HG03175 (cell line): ENCODE measurements at regions not wholly inside any gene's neighbourhood (a gene's known extent, or its start where the extent isn't known, plus 50 kb on each side); places are given as distances from the start of the nearest gene placed in this dataset.

Experiments used
- ATAC-seq: cut with Tn5 transposase; IDR thresholded peaks from one replicate; pipeline ENCODE4 v1.9.1; 2021; ENCODE audit warnings: mild to moderate bottlenecking, moderate library complexity; ENCODE audit not compliant: unreplicated experiment

DNA sequence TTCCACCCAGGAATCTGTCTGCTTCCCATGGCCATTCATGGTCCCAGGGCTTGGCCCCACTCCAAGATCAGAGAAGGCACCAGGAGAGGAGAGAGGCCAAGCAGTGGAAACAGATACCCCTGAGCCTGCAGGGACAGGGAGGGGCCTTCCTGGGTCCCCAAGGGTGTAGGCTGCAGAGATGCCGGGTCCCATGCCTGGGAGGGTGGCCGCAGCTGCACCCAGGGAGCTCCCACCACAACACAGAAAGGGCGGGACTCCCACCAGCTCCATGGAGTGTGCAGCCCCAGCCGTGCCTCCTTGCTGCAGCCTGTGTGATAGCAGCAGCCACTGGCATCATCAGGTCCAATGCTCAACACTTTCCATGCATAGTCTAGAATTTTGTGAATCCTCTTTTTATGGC is 331.5 kb downstream of the UACA start:
- no peak for ATAC-seq

DNA sequence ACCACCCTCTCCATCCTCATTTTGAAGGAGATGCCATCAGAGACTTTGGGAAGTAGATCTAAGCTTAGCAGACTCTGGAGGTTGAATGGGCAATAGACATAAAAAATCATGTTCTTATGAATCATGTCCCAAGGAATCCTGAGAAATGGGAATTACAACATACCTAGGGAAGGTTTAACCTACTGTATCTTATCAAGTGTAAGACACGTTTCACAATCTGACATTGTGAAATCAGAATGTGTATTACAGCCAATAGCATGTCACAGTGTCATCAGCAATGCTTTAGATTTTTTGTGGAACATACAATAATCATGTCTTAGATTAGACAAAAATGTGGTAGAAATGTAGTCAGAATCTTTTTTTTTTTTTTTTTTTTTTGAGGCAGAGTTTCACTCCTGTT is 332.4 kb upstream of the TLE3 start:
- ATAC-seq = no peak

DNA sequence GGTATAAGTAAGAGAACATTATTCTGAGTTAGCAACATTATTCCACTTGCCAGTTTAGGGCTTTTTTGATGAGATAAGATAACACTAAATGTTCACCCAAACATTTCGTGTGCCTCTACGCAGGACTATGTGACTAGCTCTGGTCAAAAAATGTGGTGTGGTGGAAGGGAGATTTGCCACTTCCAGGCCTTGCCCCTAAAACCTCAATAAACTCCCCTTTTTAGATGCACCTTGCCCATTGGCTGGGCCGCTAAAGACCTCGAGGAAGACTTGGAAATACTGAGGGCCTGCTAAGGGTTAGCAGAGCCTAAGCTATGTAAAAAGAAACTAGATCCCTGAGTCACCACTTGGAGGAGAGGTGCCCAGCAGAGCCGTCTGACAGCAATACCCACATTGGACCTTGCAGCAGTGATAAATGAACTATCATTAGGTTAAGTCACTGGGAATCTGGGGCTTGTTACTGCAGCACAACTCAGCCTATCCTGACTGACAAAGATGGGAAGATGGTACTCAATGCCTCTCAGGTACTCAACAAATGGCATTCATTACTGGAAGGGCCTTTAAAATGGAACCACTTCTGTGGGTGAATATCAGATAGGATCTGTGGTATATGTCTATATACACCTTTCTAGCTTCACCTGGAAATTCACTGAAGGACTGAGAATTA is 331.5 kb upstream of the TLE3 start:
- no peak for ATAC-seq

DNA sequence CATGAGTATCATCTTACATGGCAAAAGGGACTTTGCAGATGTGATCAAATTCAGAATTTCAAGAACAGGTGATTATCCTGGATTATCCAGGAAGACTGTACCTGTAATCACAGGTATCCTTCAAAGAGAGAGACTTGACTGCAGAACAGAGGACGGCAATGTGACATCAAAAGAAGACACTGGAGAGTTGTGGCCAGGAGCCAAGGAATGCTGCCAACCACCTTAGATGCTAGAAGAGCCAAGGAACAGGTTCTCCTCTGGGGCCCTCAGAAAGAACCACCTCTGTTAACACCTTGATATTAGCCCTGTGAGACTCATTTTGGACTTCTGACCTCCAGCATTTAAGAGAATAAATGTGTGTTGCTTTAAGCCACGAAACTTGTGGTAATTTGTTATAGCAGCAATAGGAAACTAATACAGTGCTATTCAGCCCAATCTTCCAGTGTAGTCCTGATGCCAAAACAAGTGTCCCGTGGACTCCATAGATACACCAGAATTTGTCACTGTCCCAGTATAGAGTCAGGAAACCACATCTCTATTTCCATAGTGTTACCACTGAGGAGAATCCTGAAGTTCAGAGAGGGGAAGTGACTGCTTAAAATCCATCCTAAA is 330.6 kb upstream of the TLE3 start:
- no peak for ATAC-seq

DNA sequence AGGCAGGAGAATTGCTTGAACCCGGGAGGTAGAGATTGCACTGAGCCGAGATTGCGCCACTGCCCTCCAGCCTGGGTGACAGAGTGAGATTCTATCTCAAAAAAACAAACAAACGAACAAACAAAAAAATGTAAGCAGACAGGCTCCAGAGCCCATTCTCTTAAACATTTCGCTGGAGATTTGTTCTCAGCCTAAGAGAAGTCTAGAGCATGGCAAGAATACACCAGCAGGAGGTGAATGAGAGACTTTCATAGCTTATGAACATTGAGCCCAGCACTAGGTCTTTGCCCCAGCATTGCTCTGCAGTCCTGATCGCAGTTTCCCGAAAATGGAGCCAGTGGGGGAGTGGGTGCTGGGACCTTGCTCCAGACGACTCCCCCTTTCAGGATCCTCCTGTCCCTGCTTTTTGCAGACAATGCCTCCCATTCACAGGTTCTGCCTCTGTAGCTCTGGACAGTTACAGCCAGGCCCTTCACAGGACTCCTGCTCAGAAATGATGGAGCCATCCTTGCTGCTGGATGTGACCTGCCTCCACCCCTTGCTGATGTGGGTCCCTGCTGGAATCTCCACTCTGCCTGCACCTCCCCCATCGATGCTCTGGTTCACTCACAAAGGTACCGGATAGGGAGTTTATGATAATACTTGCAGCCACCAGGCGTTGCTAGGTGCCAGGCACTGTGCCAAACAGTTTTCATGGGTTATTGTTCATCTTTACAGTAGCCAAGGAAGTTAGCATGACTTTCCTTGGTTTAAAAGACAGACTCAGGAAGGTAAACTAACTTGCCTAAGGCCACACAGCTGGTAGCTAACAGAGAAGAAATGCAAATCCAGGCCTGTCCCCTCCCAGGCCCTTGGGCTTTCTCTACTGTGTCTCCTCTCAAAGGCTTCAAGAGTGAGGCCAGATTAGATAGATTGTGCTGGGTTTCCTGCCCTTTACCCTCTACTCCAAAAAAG is 329.7 kb upstream of the TLE3 start:
- ATAC-seq = no peak

DNA sequence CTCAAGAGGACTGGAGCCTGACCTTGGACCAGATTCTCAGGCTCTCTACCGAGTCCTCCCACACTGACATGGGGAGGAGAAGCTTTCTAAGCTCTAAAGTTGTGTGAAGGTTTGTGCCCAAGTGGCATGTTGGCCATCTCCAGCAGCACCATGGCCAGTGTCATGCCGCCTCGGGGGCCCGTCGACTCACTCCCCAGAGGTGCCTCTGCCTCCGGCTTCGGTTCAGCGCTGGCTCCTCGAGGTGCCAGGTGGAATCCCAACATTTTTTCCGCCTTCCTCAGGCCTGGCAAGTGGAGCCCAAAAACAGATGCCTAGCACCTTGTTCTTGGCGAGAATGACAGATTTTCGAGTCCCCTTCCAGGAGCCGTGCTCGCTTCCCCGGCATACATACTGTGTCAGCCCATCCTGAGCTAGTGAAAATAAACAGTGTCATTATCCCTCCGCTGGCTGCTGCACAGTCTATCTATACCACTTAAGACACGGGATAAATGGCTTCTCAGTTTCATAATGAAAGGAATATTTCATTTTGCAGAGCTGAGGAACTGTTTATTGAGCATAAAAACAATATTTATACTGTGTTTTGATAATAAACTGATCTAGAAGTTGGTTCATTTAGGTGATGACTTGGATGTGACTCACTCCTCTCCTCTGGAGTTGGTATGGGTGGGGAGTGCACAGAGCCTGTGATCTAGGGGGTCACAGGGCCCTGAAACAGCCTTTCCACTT is 328.5 kb upstream of the TLE3 start:
- ATAC-seq = no peak

DNA sequence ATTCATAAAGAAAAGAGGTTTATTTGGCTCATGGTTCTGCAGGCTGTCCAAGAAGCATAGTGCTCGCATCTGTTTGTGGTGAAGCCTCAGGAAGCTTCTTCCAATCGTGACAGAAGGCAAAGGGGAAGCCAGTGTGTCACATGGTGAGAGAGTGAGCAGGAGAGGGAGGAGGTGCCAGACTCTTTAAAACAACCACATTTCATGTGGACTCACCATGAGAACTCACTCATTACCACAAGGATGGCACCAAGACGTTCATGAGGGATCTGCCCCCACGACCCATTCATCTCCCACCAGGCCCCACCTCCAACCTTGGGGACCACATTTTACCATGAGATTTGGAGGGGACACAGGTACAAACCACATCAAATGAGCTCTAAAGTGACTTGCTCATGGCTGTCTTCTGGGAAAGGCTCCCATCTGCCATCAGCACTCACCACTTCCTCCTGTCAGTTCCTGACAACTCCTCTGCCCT is 327.3 kb upstream of the TLE3 start:
- no peak for ATAC-seq

DNA sequence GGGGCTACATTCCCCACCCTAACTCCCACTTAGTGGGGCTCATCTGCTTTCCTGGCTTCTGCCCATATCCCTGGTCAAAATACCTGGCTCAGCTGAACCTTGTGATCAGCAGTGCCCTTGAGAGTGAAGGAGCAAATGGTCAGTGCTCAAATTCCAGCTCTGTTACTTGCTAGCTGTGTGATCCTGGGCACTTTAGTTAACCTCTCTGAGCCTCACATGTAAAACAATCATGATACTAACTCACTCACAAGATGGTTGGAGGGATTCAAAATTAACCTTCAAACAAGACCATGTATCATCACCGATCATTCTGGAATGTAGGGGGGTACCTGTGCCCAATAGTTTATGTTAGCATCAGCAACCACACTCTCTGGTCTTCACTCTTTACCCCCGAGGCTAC is 325.6 kb upstream of the TLE3 start:
- no peak for ATAC-seq

DNA sequence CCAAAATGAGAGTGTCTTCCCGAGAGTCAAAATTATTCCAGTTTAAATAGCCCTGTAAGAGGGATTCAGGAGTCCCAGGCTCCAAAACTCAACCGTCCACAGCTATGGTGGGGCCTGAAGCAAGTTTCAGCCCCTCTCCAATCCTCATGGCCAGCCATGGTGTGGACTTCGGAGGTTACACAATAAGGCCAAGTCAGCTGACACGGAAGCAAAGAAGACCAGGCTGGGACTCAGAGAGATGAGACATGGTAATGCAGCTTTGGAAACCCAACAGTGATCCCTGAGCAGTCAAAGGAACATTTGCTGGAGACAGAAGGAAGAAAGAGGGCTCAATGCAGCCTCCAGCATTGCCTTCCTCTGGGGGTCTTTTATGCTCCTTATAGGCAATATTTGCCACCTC is 324.6 kb upstream of the TLE3 start:
- ATAC-seq = no peak

DNA sequence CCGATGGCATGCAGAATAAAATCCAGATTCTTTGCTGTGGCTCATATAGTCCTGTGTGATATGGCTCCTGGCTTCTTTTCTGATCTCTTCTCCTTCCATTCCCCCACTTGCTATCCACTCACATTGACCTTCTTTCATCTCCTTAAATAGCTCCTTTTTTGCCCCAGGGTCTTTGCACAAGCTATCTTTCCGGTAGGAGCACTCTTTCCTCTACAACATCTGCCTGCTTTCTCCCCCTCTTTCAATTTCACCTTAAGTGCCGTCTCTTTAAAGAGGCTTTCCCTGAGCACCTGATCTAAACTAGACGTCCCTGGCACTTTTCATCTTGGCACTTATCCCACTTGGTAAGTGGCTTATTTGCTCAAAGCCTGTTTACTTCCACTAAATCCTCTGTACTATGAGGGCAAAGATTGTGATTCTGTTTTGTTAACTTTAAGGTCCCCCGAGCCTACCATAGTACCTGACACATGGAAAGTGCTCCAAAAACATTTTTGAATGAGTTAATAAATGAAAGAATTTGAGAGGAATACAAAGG is 323.3 kb upstream of the TLE3 start:
- ATAC-seq = no peak

DNA sequence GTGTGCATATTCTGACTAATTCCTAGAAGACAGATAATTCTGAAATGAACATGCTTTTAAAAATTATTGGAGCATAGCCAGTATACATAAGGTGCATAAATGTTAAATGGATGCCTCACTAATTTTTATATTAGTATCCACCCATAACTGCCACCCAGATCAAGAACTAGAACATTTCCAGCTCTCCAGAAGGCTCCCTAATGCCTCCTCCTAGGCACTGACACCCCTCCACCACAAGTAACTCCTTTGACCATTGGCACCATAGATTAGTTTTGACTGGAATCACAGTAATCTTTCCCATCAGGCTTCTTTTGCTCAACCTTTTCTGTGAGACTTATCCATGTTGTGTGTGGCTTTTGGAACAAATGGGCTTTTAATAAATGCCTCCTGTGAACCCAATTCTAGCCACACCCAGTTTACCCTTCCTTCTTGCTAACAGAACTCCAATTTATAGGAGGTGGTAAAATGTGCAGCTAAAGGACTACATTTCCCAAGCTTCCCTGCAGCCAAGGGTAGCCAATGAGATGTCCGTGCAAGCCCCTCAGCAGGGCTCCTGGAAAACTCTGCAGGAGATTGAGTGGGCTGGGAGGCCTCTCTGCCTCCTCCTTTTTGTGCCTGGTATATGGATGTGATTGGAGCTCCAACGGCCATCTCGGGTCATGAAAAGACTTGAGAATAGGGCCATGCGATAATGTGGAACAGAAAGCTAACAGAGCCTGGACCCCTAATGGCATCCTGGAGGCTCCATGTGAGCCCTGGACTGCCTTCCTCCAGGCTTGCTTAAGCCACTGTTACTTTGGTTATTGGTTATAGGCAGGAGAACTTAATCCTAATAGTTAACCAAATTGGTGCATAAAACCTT is 322.6 kb upstream of the TLE3 start:
- no peak for ATAC-seq

DNA sequence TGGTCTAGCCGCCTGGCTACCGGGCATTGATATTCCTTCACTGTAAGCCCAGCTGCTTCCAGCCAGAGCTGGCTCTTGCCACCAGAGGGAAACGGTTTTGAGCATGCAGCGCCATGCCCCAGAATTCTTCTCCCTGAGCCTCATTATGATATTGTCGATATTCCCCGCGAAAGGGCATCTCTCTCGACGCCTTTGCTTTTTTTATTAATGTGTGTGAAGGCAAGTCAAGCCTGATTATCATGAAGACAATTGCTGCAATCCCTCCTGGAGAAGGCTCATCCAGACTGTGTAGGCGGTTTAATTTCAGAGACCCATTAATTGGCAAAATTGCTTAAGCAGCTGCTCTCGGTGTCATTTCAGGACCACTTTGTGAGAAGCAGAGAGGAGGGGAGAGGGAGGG is 321.2 kb upstream of the TLE3 start:
- ATAC-seq = no peak

DNA sequence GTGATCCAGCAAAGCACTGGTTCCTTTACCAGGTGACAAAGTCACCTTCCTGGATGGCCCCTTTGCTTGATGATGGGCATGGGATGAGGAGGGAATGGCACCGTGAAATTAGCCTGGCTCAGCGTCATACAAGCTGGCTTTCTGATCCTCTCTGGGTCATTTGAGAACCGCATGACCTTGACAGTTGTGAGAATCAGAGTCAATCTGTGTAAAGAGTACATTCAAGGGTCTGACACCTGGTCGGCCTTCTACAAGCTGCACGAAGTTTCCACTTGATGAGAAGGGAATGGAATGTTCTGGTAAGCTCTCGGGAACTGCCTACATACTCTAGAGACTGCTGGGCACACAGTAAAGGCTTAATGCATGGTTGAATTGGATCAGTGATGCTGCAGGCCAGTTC is 319.8 kb upstream of the TLE3 start:
- ATAC-seq = no peak

DNA sequence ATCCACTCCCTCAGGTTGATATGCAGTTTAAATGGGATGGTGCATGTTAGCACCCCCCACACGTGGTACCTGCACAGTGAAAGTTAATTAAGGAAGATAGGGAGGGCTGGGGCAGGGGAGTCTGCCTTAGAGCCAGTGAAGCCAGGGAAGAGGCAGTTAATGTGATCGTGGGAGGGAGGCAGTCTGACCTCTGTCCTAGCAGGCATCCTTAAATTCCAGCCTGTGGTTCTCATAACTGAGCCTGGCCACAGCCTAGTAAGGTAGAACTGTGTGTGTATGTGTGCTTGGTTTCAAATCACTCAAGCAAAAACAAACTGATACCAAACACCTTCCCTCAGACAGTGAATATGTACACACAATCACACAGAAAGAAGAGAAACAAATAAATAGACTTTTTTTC is 319.1 kb upstream of the TLE3 start:
- ATAC-seq = no peak

DNA sequence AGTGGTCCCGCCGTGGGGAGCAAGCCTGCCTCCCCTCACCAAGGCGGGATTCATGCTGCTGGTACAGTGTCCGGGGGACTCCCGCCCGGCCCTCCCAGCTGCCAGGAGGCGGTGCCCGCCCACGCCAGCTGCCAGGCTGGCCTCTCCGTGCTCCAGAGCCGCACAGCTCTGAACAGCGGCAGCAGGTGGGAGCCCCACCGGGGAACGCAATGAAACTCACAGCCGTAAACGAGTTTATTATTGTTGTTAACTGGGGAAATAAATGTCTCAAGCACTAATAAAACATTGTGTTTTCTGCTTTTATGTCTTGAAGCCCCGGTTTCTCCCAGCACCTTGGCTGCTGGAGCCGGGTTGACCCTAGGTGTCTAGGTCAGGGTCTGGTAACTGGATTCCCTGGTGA is 317.7 kb upstream of the TLE3 start:
- ATAC-seq = no peak

DNA sequence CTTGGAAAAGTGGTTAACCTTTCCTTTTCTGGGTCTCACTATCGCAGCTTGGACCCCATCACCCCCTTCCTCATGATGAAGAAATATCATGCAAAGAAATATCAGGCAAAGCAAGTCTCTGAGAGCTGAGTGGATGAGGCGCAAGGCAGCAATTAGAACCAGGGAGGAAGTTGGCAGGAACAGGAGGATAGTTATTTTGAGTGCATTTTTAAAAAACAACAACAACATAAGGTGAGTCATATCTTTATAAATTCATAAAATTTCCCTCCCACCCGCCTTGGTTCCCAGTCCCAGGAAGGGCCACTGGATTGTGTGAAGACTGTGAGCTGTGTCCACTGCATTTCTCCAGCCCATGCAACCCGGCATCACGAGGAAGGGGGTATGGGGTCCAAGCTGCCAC is 316.9 kb upstream of the TLE3 start:
- ATAC-seq = no peak

DNA sequence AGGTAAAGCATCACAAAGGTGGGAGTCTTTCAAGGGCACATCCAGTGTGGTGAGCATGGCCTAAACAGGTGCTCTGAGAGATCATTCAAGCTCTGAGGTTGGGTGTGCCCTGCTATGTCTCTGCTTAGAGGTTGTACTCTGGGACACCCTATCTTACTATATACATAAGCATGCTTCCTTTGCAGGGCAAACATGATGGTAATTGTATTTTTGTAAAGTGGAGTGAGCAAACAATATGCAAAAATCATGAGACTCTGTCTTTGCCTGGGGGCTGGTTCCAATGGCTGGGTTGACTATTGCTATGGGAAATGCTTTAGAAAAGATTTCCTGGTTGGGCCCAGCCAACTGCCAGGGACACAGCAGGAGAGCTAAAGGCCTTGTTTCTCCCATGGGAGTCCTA is 315.1 kb upstream of the TLE3 start:
- no peak for ATAC-seq

DNA sequence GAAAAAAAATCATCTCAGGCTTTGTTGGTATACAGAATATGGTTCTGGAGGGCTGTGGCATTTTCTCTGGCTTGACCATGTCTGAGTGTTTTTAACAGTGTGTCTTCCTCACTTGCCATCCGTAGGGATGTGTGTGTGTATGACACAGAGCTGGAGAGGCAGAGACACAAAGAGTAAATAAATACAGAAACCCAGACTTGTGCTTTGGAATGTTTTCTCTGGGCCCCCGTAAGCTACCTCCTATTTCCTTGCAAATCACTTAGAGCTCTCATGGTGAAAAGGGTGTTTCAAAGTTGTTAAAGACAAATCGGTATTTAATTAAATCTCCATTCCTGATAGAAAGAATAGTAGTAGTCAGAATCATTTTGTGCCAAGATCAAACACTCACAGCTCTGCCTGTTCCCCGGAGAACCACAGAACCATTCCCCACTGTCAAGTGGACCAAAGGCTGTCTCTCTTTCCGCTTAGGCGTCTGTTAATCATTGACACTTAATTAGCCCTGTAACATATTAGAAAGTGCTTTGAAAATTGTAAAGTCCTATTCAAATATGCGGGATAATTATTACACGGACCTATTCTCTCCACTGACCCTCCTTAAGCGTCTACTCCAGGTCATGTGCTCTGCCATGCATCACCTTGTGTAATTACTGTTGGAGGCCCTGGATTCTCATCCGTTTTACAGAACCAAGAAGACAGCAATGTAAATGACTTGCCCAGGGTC is 313.6 kb upstream of the TLE3 start:
- no peak for ATAC-seq

DNA sequence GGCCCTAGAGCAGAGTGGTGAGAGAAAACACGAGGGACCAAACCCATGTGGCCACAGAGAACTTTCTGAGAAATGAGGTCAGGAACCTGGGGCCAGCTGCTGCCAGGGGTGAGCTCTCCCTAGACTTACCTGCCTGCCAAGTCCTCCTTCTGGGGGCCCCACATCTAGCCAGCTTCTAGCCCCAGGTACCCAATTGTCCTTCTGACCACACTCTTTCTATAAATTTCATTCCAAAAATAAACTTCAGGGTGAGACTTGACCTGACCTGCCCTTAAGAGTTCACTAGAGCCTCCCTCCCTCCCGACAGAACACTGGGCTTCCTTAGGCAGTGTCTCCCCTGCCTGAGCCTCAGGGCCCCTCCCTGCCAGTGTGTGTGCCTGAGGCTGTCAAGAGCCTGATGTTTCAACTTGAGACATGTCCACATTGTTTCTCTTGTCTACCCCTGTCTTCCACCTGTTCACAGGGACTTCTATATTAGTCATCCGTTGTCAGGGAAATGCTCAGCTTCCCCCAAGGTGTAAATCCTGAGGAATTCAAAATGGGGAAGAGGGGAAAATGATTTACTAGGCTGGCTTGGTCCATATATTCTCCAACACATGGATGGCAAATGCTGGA is 312.8 kb upstream of the TLE3 start:
- no peak for ATAC-seq
